OCI-LY7 (cell line): ENCODE measurements at regions not wholly inside any gene's neighbourhood (a gene's known extent, or its start where the extent isn't known, plus 50 kb on each side); places are given as distances from the start of the nearest gene placed in this dataset.

Source experiments
- CTCF ChIP-seq: fragments of 200-600 bp; sonication (generic); conservative IDR thresholded peaks from 2 replicates; pipeline ENCODE4 v1.5.1; 2014; ENCODE audit warnings: mild to moderate bottlenecking, antibody characterized with exemption, low read length, moderate library complexity, mixed read lengths
- EZH2phosphoT487 ChIP-seq: fragments of 200-600 bp; sonication (generic); IDR thresholded peaks from 2 replicates; pipeline ENCODE4 v1.6.1; 2018; ENCODE audit warnings: low read depth, borderline replicate concordance, mild to moderate bottlenecking, mixed run types, antibody characterized with exemption, low read length, moderate library complexity, mixed read lengths

- no peak for TF ChIP-seq CTCF
- TF ChIP-seq EZH2phosphoT487: no peak
These were observed 79.1 kb upstream of the KCNH7 start for GRCh38 chr2:162917626-162918025.
